GM12878 (cell line): ENCODE measurements at regions not wholly inside any gene's neighbourhood (a gene's known extent, or its start where the extent isn't known, plus 50 kb on each side); places are given as distances from the start of the nearest gene placed in this dataset.

ENCODE experiments used
- ATAC-seq: fragments of 200-7000 bp; cut with Tn5 transposase; 3 replicates; pipeline ENCODE4 v1.9.1; 2020; ENCODE audit warnings: mild to moderate bottlenecking, moderate library complexity
- BruUV-seq: library from RNA; stranded (reverse); fragments of 400-500 nt; replicated peaks from 2 replicates; lab custom pipeline; 2021; lab: Mats Ljungman, UMichigan
- CTCF ChIA-PET: fragments of 300-600 bp; sonication (Branson Sonifier 250); formaldehyde crosslinking; extraction: SDS; loops from one replicate; lab custom pipeline; 2021; ENCODE audit warnings: inconsistent platforms; lab: Yijun Ruan, JAX
- POLR2A ChIA-PET: fragments of 350-600 bp; formaldehyde crosslinking; extraction: SDS; loops from one replicate; lab custom pipeline; 2021; ENCODE audit warnings: inconsistent platforms; lab: Charles Lee
- RAD21 ChIA-PET: fragments of 300-600 bp; sonication (Branson Sonifier 250); formaldehyde crosslinking; loops from one replicate; lab custom pipeline; 2023; ENCODE audit warnings: antibody characterized with exemption; ENCODE audit not compliant: unreplicated experiment; lab: Charles Lee
- SMC1A ChIA-PET: fragments of 300-600 bp; sonication (Branson Sonifier 250); formaldehyde crosslinking; loops from one replicate; lab custom pipeline; 2023; ENCODE audit not compliant: unreplicated experiment, uncharacterized antibody; lab: Charles Lee
- DNase-seq: peaks from one replicate; pipeline ENCODE4 v3.0.0-alpha.2; 2011; ENCODE audit warnings: low read depth, low spot score
- FAIRE-seq: peaks from 3 replicates; lab custom pipeline; 2011; peaks lifted over from hg19 to GRCh38; lab: Jason Lieb, UNC
- H2AFZ ChIP-seq: 2 replicates; pipeline ENCODE4 v1.6.0; 2011; ENCODE audit warnings: low read depth, low read length, control low read depth; ENCODE audit not compliant: control insufficient read depth
- H3K27ac ChIP-seq: 2 replicates; pipeline ENCODE4 v1.5.1; 2011; ENCODE audit warnings: control low read depth; ENCODE audit not compliant: control insufficient read depth, insufficient read depth
- H3K27me3 ChIP-seq, 2 experiments: replicated peaks in 1 of 2; 2 replicates each; pipeline versions ENCODE4 v1.6.0 to v1.6.1; 2011; ENCODE audit warnings: low read length in 1 of 2; ENCODE audit not compliant: control insufficient read depth in 2 of 2, insufficient read depth in 2 of 2
- H3K36me3 ChIP-seq, 2 experiments: 2 replicates each; pipeline ENCODE4 v1.5.1; 2011; ENCODE audit warnings: low read length in 1 of 2; ENCODE audit not compliant: control insufficient read depth in 2 of 2, insufficient read depth in 2 of 2
- H3K4me1 ChIP-seq: 2 replicates; pipeline ENCODE4 v1.6.1; 2011; ENCODE audit warnings: mild to moderate bottlenecking, low read length, moderate library complexity, mixed read lengths; ENCODE audit not compliant: control insufficient read depth, insufficient read depth
- H3K4me2 ChIP-seq: 2 replicates; pipeline ENCODE4 v1.6.0; 2011; ENCODE audit warnings: control low read depth; ENCODE audit not compliant: control insufficient read depth, insufficient read depth
- H3K4me3 ChIP-seq: fragments of 200-600 bp; sonication (generic); 2 replicates; pipeline ENCODE4 v1.5.1; 2016
- H3K79me2 ChIP-seq: 2 replicates; pipeline ENCODE4 v1.6.0; 2011; ENCODE audit warnings: low read length; ENCODE audit not compliant: control insufficient read depth, insufficient read depth
- H3K9ac ChIP-seq: 2 replicates; pipeline ENCODE4 v1.8.0; 2011; ENCODE audit warnings: low read length, control low read depth, mixed read lengths; ENCODE audit not compliant: control insufficient read depth, insufficient read depth
- H3K9me3 ChIP-seq: replicated peaks from 3 replicates; pipeline ENCODE4 v1.5.1; 2011; ENCODE audit warnings: mild to moderate bottlenecking, low read length; ENCODE audit not compliant: control insufficient read depth, insufficient read depth
- H4K20me1 ChIP-seq: 2 replicates; pipeline ENCODE4 v1.6.0; 2011; ENCODE audit not compliant: control insufficient read depth, insufficient read depth
- ETV6 ChIP-seq, 2 experiments: fragments of 450-650 bp in 1 of 2; IDR thresholded peaks in 1 of 2; conservative IDR thresholded peaks in 1 of 2; 2 replicates each; pipeline ENCODE4 v1.6.1; 2014; ENCODE audit warnings: antibody characterized with exemption in 1 of 2, borderline replicate concordance in 1 of 2, low read depth in 1 of 2, mild to moderate bottlenecking in 1 of 2, moderate library complexity in 1 of 2
- FOXK2 ChIP-seq: fragments of 450-650 bp; IDR thresholded peaks from 2 replicates; pipeline ENCODE4 v1.6.1; 2017; ENCODE audit warnings: mild to moderate bottlenecking, moderate library complexity
- HCFC1 ChIP-seq: fragments of 150-350 bp; IDR thresholded peaks from 2 replicates; pipeline ENCODE4 v1.6.1; 2014; ENCODE audit warnings: low read length
- MXI1 ChIP-seq: fragments of 150-350 bp; IDR thresholded peaks from 2 replicates; pipeline ENCODE4 v1.6.1; 2011; ENCODE audit warnings: low read depth, mild to moderate bottlenecking, inconsistent platforms, low read length, improper control_type of control experiment
- NFYB ChIP-seq: IDR thresholded peaks from 2 replicates; pipeline ENCODE4 v1.6.1; 2011; ENCODE audit warnings: low read depth, mild to moderate bottlenecking, low read length, improper control_type of control experiment, moderate library complexity; ENCODE audit not compliant: insufficient read depth
- NRF1 ChIP-seq: conservative IDR thresholded peaks from 2 replicates; pipeline ENCODE4 v1.6.1; 2011; ENCODE audit warnings: mild to moderate bottlenecking, low read depth, low read length, improper control_type of control experiment
- RCOR1 ChIP-seq: conservative IDR thresholded peaks from 2 replicates; pipeline ENCODE4 v1.6.1; 2012; ENCODE audit warnings: low read depth, low read length, improper control_type of control experiment
- RELA ChIP-seq: fragments of 450-650 bp; IDR thresholded peaks from 2 replicates; pipeline ENCODE4 v1.8.0; 2014; ENCODE audit warnings: borderline replicate concordance; ENCODE audit not compliant: partially characterized antibody
- SMC3 ChIP-seq: IDR thresholded peaks from 2 replicates; pipeline ENCODE4 v1.6.1; 2011; ENCODE audit warnings: low read length, improper control_type of control experiment, borderline replicate concordance
- SPI1 ChIP-seq: IDR thresholded peaks from 2 replicates; pipeline ENCODE4 v1.6.1; 2011; ENCODE audit warnings: low read depth, mild to moderate bottlenecking, low read length, moderate library complexity, borderline replicate concordance; ENCODE audit not compliant: insufficient read depth
- SREBF2 ChIP-seq: IDR thresholded peaks from 2 replicates; pipeline ENCODE4 v1.6.1; 2012; ENCODE audit warnings: mild to moderate bottlenecking, low read length
- WGBS: methylation state at CpG from one replicate; pipeline ENCODE4 v1.1.6; 2016; ENCODE audit warnings: low lambda C conversion rate; ENCODE audit not compliant: insufficient replicate concordance, insufficient coverage; ENCODE audit errors: missing lambda C conversion rate; 5-methylcytosine and 5-hydroxymethylcytosine counted together
- in situ Hi-C: fragments of 300-500 bp; cut with MboI; formaldehyde crosslinking; loops from 9 replicates; pipeline ENCODE4 v1.14.3; 2018; ENCODE audit warnings: mixed read lengths
- intact Hi-C: fragments of 100-400 bp; cut with micrococcal nuclease; formaldehyde crosslinking; loops from one replicate; pipeline ENCODE4 v1.14.2; 2022; ENCODE audit not compliant: unreplicated experiment
- TF ChIP-seq, protein P1 (sequence below): IDR thresholded peaks from 2 replicates; pipeline ENCODE4 v1.6.1; 2012; ENCODE audit warnings: low read depth, low read length, improper control_type of control experiment
- TF ChIP-seq, protein P2 (sequence below): fragments of 450-650 bp; IDR thresholded peaks from 2 replicates; pipeline ENCODE4 v1.6.1; 2017; ENCODE audit warnings: mild to moderate bottlenecking, moderate library complexity

DNA sequence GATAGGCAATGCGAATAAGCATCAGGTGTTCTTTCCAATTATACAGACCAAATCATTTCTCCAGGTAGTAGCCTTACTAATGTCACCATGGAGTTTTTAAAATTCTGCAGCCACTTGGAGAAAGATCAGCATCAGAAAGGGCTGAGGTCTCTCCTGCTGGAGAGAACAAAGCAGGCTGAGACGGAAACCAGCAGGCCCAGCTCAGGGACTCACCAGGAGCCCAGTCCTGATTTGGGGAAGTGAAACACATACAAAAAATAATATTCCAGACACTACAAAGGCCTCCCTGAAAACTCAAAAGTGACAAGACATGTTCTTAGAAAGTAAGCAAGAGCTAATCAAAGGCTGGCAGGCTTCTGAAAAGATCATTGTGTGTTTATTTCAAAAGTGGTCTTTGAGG, 207.1 kb upstream of the GHITM start:
- DNase-seq = no peak
- SMC1A ChIA-PET = no interaction called here
- RAD21 ChIA-PET = no interaction called here
- no peak for TF ChIP-seq RELA
- no peak for TF ChIP-seq NRF1
- no peak for TF ChIP-seq ETV6 (conservative IDR thresholded peaks at IDR 0.05 in 1 of 2, IDR thresholded peaks at IDR 0.05 in 1 of 2; ENCODE audit: borderline replicate concordance in 1 of 2, low read depth in 1 of 2)
- no peak for TF ChIP-seq RCOR1
- no peak for TF ChIP-seq SREBF2
- TF ChIP-seq SPI1 = peak; percentile 77
- TF ChIP-seq HCFC1 = no peak
- TF ChIP-seq, all 136 proteins: peak for 1
- in situ Hi-C loops (no loop called here), intact Hi-C loops (no loop called here)
- H3K27ac ChIP-seq = no peak overlapping the region
- FAIRE-seq = no peak
- no peaks in the 10 kb centered on the region for H3K9me3 ChIP-seq
- no peak overlapping the region for H3K4me3 ChIP-seq
- BruUV-seq = no TSS peak
- no peak overlapping the region for H3K9ac ChIP-seq
- no peaks in the 10 kb centered on the region for H4K20me1 ChIP-seq
- ChIA-PET POLR2A (no interaction called here), CTCF (interaction anchor here (0.6 kb wide), 1 partner anchor 94 kb away, joined by 3 read pairs; no protein-coding TSS in a partner anchor)
- H2AFZ ChIP-seq = no peak overlapping the region
- no peaks in the 10 kb centered on the region for H3K4me1 ChIP-seq
- WGBS = 56% methylated on average over 2 of the region's 2 CpGs
- H3K27me3 ChIP-seq = no peaks in the 10 kb centered on the region
- H3K4me2 ChIP-seq = no peak overlapping the region
- no peaks in the 10 kb centered on the region for H3K36me3 ChIP-seq
- ATAC-seq = no peak
- H3K79me2 ChIP-seq = no peaks in the 10 kb centered on the region

DNA sequence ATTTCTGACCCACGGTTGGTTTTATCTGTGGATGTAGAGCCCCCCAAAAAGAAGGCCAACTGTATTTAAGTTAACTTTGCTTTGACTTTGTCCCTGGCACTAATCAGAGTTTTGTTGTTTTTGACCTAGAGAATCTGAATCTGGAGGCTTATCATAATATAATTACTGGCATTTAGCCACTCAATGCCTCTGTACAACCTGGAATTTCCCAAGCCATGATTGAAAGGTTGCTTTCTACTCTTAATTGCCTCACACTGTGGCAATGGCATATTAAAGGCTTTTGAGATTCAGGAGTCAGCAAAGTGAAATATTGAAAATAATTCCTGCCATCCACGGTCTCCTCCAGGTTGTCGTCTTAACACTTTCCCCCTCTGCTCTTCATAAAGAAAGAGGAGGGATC, 205.2 kb upstream of the GHITM start:
- Histone ChIP-seq H3K27ac (no peak overlapping the region), H3K79me2 (no peaks in the 10 kb centered on the region), H3K36me3 (no peaks in the 10 kb centered on the region), H3K4me3 (no peak overlapping the region), H4K20me1 (no peaks in the 10 kb centered on the region), H3K27me3 (no peaks in the 10 kb centered on the region), H2AFZ (no peak overlapping the region), H3K4me2 (no peak overlapping the region), H3K9me3 (no peaks in the 10 kb centered on the region), H3K9ac (no peak overlapping the region), H3K4me1 (no peaks in the 10 kb centered on the region)
- SMC1A ChIA-PET = no interaction called here
- intact Hi-C loops = no loop called here
- ATAC-seq = no peak
- no peak for FAIRE-seq
- DNase-seq = no peak
- no TSS peak for BruUV-seq
- POLR2A ChIA-PET = no interaction called here
- WGBS = 17% methylated on average over 3 of the region's 3 CpGs
- CTCF ChIA-PET = no interaction called here
- RAD21 ChIA-PET = no interaction called here
- in situ Hi-C loops = no loop called here
- TF ChIP-seq, protein P1, sequence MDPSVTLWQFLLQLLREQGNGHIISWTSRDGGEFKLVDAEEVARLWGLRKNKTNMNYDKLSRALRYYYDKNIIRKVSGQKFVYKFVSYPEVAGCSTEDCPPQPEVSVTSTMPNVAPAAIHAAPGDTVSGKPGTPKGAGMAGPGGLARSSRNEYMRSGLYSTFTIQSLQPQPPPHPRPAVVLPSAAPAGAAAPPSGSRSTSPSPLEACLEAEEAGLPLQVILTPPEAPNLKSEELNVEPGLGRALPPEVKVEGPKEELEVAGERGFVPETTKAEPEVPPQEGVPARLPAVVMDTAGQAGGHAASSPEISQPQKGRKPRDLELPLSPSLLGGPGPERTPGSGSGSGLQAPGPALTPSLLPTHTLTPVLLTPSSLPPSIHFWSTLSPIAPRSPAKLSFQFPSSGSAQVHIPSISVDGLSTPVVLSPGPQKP = no peak
- TF ChIP-seq SMC3 (no peak), FOXK2 (no peak), MXI1 (no peak), SPI1 (no peak), NFYB (no peak)
- TF ChIP-seq, protein P2, sequence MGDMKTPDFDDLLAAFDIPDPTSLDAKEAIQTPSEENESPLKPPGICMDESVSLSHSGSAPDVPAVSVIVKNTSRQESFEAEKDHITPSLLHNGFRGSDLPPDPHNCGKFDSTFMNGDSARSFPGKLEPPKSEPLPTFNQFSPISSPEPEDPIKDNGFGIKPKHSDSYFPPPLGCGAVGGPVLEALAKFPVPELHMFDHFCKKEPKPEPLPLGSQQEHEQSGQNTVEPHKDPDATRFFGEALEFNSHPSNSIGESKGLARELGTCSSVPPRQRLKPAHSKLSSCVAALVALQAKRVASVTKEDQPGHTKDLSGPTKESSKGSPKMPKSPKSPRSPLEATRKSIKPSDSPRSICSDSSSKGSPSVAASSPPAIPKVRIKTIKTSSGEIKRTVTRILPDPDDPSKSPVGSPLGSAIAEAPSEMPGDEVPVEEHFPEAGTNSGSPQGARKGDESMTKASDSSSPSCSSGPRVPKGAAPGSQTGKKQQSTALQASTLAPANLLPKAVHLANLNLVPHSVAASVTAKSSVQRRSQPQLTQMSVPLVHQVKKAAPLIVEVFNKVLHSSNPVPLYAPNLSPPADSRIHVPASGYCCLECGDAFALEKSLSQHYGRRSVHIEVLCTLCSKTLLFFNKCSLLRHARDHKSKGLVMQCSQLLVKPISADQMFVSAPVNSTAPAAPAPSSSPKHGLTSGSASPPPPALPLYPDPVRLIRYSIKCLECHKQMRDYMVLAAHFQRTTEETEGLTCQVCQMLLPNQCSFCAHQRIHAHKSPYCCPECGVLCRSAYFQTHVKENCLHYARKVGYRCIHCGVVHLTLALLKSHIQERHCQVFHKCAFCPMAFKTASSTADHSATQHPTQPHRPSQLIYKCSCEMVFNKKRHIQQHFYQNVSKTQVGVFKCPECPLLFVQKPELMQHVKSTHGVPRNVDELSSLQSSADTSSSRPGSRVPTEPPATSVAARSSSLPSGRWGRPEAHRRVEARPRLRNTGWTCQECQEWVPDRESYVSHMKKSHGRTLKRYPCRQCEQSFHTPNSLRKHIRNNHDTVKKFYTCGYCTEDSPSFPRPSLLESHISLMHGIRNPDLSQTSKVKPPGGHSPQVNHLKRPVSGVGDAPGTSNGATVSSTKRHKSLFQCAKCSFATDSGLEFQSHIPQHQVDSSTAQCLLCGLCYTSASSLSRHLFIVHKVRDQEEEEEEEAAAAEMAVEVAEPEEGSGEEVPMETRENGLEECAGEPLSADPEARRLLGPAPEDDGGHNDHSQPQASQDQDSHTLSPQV = no peak
